Lower lobe of right lung (tissue), 2 donors: ENCODE measurements at regions not wholly inside any gene's neighbourhood (a gene's known extent, or its start where the extent isn't known, plus 50 kb on each side); places are given as distances from the start of the nearest gene placed in this dataset.
"Not testable (repeated sequence)": the region's sequence is repeated elsewhere in the genome, so short reads cannot be mapped to it uniquely, and the experiment has no call there.

Source experiments
- ATAC-seq, 2 donors: fragments of 200-7000 bp; cut with Tn5 transposase; one replicate each; pipeline ENCODE4 v1.9.1; 2020 to 2022; ENCODE audit warnings: mild to moderate bottlenecking in 2 of 2, moderate library complexity in 2 of 2
- DNase-seq: peaks from one replicate; pipeline ENCODE4 v3.0.0-alpha.2; 2020
- H3K27ac ChIP-seq: fragments of 200-600 bp; one replicate; pipeline ENCODE4 v1.8.0; 2022
- H3K27me3 ChIP-seq: fragments of 200-600 bp; one replicate; pipeline ENCODE4 v1.8.0; 2022; ENCODE audit warnings: low read depth
- H3K36me3 ChIP-seq: fragments of 200-600 bp; one replicate; pipeline ENCODE4 v1.8.0; 2022; ENCODE audit warnings: mild to moderate bottlenecking
- H3K4me1 ChIP-seq: fragments of 200-600 bp; one replicate; pipeline ENCODE4 v1.8.0; 2022
- H3K4me3 ChIP-seq: fragments of 200-600 bp; one replicate; pipeline ENCODE4 v1.8.0; 2022; ENCODE audit warnings: mild to moderate bottlenecking
- H3K9me3 ChIP-seq: fragments of 200-600 bp; one replicate; pipeline ENCODE4 v1.8.0; 2022
- CTCF ChIP-seq: fragments of 200-600 bp; IDR thresholded peaks from one replicate; pipeline ENCODE4 v1.8.0; 2022; ENCODE audit warnings: antibody characterized with exemption, mild to moderate bottlenecking
- intact Hi-C: fragments of 100-400 bp; cut with DNase I; formaldehyde crosslinking; loops from one replicate; pipeline ENCODE4 v1.11.0; 2022
- donor health status: DM: no; HTN: yes; CAD: no; lungs with severe emphysema.

- ATAC-seq = no peak
Measured at GRCh38 chr2:3899536-3900155, 196.3 kb downstream of the DCDC2C start.

GRCh38 chr2:3902131-3902530 is 198.8 kb downstream of the DCDC2C start:
- DNase-seq = no peak
- Histone ChIP-seq H3K9me3 (no peaks in the 10 kb centered on the region), H3K36me3 (no peaks in the 10 kb centered on the region), H3K27ac (no peak overlapping the region), H3K4me1 (no peaks in the 10 kb centered on the region), H3K4me3 (no peak overlapping the region), H3K27me3 (no peaks in the 10 kb centered on the region)
- intact Hi-C loops = no loop called here
- peak; percentile 42 to 51 for ATAC-seq
- TF ChIP-seq CTCF = no peak

More at GRCh38 chr2:3899536-3900155, 196.3 kb downstream of the DCDC2C start:
- DNase-seq = no peak
- H3K27me3 ChIP-seq = no peaks in the 10 kb centered on the region
- no peaks in the 10 kb centered on the region for H3K4me1 ChIP-seq
- H3K27ac ChIP-seq = no peak overlapping the region
- no peaks in the 10 kb centered on the region for H3K36me3 ChIP-seq
- no peak for TF ChIP-seq CTCF
- intact Hi-C loops = no loop called here
- no peak overlapping the region for H3K4me3 ChIP-seq
- no peaks in the 10 kb centered on the region for H3K9me3 ChIP-seq

DNA sequence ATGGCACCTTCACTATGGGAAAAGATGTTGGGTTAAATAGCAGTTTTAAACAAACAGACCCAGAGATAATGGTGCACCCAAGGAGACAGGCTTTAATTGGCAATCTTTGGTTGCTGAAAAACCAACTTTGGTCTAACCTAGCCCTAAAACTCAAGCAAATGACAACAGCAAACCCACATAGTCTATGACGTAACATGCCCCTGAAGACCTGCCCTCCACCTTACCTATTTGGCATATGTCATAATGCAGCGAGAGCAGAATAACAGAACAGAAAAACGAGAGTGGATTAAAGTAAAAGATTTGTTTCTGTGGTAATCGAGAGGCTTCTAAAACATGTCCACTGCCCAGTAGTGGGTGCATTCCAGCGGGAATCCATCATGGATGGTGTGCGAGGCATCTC is 200.7 kb downstream of the DCDC2C start:
- no peak overlapping the region for H3K27ac ChIP-seq
- intact Hi-C loops = no loop called here
- no peak overlapping the region for H3K4me3 ChIP-seq
- DNase-seq (no peak), ATAC-seq (no peak)
- H3K36me3 ChIP-seq = no peaks in the 10 kb centered on the region
- no peaks in the 10 kb centered on the region for H3K27me3 ChIP-seq
- H3K4me1 ChIP-seq = no peaks in the 10 kb centered on the region
- TF ChIP-seq CTCF = no peak
- H3K9me3 ChIP-seq = peaks cover 5% of the 10 kb centered on the region

GRCh38 chr2:3908498-3908897 is 205.1 kb downstream of the DCDC2C start:
- intact Hi-C loops, ATAC-seq, H3K27ac ChIP-seq, H3K4me1 ChIP-seq, H3K9me3 ChIP-seq, H3K27me3 ChIP-seq, H3K36me3 ChIP-seq, DNase-seq, H3K4me3 ChIP-seq: not testable (repeated sequence)

- DNase-seq (no peak), ATAC-seq (no peak)
- Histone ChIP-seq H3K36me3 (no peaks in the 10 kb centered on the region), H3K27me3 (no peaks in the 10 kb centered on the region), H3K4me1 (no peaks in the 10 kb centered on the region), H3K9me3 (peaks cover 10% of the 10 kb centered on the region), H3K27ac (no peak overlapping the region), H3K4me3 (no peak overlapping the region)
- no peak for TF ChIP-seq CTCF
- intact Hi-C loops = no loop called here
Measured at GRCh38 chr2:3911882-3912455, 208.6 kb downstream of the DCDC2C start.

- Histone ChIP-seq H3K27ac (peak overlapping the region; percentile 58), H3K36me3 (no peaks in the 10 kb centered on the region), H3K9me3 (peaks cover 10% of the 10 kb centered on the region), H3K4me3 (no peak overlapping the region), H3K4me1 (no peaks in the 10 kb centered on the region), H3K27me3 (no peaks in the 10 kb centered on the region)
- intact Hi-C loops = no loop called here
- ATAC-seq (no peak), DNase-seq (no peak)
- TF ChIP-seq CTCF = no peak
Measured at GRCh38 chr2:3913166-3913565, 209.8 kb downstream of the DCDC2C start.
